OCI-LY7 (cell line): ENCODE measurements at regions not wholly inside any gene's neighbourhood (a gene's known extent, or its start where the extent isn't known, plus 50 kb on each side); places are given as distances from the start of the nearest gene placed in this dataset.

Experiments
- BruUV-seq: library from RNA; stranded (reverse); fragments of 400-500 nt; replicated peaks from 2 replicates; lab custom pipeline; 2021; lab: Mats Ljungman, UMichigan
- CTCF ChIA-PET: fragments of 300-600 bp; sonication (Branson Sonifier 250); formaldehyde crosslinking; loops from one replicate; lab custom pipeline; 2022; ENCODE audit warnings: antibody characterized with exemption; ENCODE audit not compliant: unreplicated experiment; lab: Charles Lee
- POLR2A ChIA-PET: fragments of 300-600 bp; sonication (Branson Sonifier 250); formaldehyde crosslinking; loops from one replicate; lab custom pipeline; 2022; ENCODE audit warnings: antibody characterized with exemption; lab: Charles Lee
- DNase-seq: peaks from one replicate; pipeline ENCODE4 v3.0.0-alpha.2; 2015; ENCODE audit warnings: low spot score
- H2AFZ ChIP-seq: fragments of 200-600 bp; sonication (generic), shearing (Covaris generic); 2 replicates; pipeline ENCODE4 v1.6.1; 2014; ENCODE audit warnings: mild to moderate bottlenecking, antibody characterized with exemption, low read length, moderate library complexity
- H3K27ac ChIP-seq: fragments of 200-600 bp; sonication (generic); 2 replicates; pipeline ENCODE4 v1.5.1; 2014; ENCODE audit warnings: mixed run types, low read depth, mild to moderate bottlenecking, moderate library complexity, low read length, inconsistent platforms; ENCODE audit not compliant: poor library complexity, severe bottlenecking
- H3K36me3 ChIP-seq: fragments of 200-600 bp; sonication (generic); 2 replicates; pipeline ENCODE4 v1.6.1; 2014; ENCODE audit warnings: mild to moderate bottlenecking, antibody characterized with exemption, low read length, moderate library complexity, mixed read lengths; ENCODE audit not compliant: insufficient read depth
- H3K4me1 ChIP-seq: fragments of 200-600 bp; sonication (generic); 2 replicates; pipeline ENCODE4 v1.5.1; 2014; ENCODE audit warnings: mild to moderate bottlenecking, low read length; ENCODE audit not compliant: insufficient read depth, poor library complexity, severe bottlenecking
- H3K4me2 ChIP-seq: fragments of 200-600 bp; sonication (generic); 2 replicates; pipeline ENCODE4 v1.6.1; 2014; ENCODE audit warnings: mild to moderate bottlenecking, low read length
- H3K4me3 ChIP-seq: fragments of 200-600 bp; sonication (generic); 2 replicates; pipeline ENCODE4 v1.5.1; 2014; ENCODE audit warnings: mild to moderate bottlenecking, low read depth, low read length; ENCODE audit not compliant: poor library complexity, severe bottlenecking
- H3K79me2 ChIP-seq: fragments of 200-600 bp; sonication (generic); 2 replicates; pipeline ENCODE4 v1.6.1; 2016; ENCODE audit warnings: low read depth, mild to moderate bottlenecking, low read length, moderate library complexity, mixed read lengths; ENCODE audit not compliant: insufficient read depth
- H3K9me2 ChIP-seq: fragments of 200-600 bp; sonication (generic); 2 replicates; pipeline ENCODE4 v1.6.1; 2016; ENCODE audit warnings: mild to moderate bottlenecking, low read length, mixed read lengths; ENCODE audit not compliant: insufficient read depth
- H3K9me3 ChIP-seq: fragments of 200-600 bp; sonication (generic); 2 replicates; pipeline ENCODE4 v1.6.1; 2014; ENCODE audit warnings: mild to moderate bottlenecking, mixed run types, low read length, mixed read lengths
- H4K20me1 ChIP-seq: fragments of 200-600 bp; sonication (generic); 2 replicates; pipeline ENCODE4 v1.6.1; 2014; ENCODE audit warnings: mild to moderate bottlenecking, antibody characterized with exemption, low read length, moderate library complexity, mixed read lengths; ENCODE audit not compliant: insufficient read depth
- CTCF ChIP-seq: fragments of 200-600 bp; sonication (generic); conservative IDR thresholded peaks from 2 replicates; pipeline ENCODE4 v1.5.1; 2014; ENCODE audit warnings: mild to moderate bottlenecking, antibody characterized with exemption, low read length, moderate library complexity, mixed read lengths
- EZH2phosphoT487 ChIP-seq: fragments of 200-600 bp; sonication (generic); IDR thresholded peaks from 2 replicates; pipeline ENCODE4 v1.6.1; 2018; ENCODE audit warnings: low read depth, borderline replicate concordance, mild to moderate bottlenecking, mixed run types, antibody characterized with exemption, low read length, moderate library complexity, mixed read lengths
- intact Hi-C: fragments of 100-400 bp; cut with micrococcal nuclease; formaldehyde crosslinking; loops from one replicate; pipeline ENCODE4 v1.10.0; 2022; ENCODE audit not compliant: unreplicated experiment

- Histone ChIP-seq H3K36me3 (no peaks in the 10 kb centered on the region), H3K27ac (no peak overlapping the region), H2AFZ (no peak overlapping the region), H3K9me3 (no peaks in the 10 kb centered on the region), H3K9me2 (no peaks in the 10 kb centered on the region), H3K79me2 (no peaks in the 10 kb centered on the region), H4K20me1 (no peaks in the 10 kb centered on the region), H3K4me3 (no peak overlapping the region), H3K4me2 (no peak overlapping the region), H3K4me1 (peaks cover 10% of the 10 kb centered on the region)
- TF ChIP-seq EZH2phosphoT487: no peak
- no peak for TF ChIP-seq CTCF
- intact Hi-C loops: no loop called here
- no TSS peak for BruUV-seq
- no peak for DNase-seq
- ChIA-PET POLR2A (no interaction called here), CTCF (no interaction called here)
These were observed 453.8 kb downstream of the PTPRU start for GRCh38 chr1:29690156-29690555.

- Histone ChIP-seq H3K4me1 (peaks cover 10% of the 10 kb centered on the region), H3K27ac (no peak overlapping the region), H3K36me3 (no peaks in the 10 kb centered on the region), H2AFZ (no peak overlapping the region), H4K20me1 (no peaks in the 10 kb centered on the region), H3K9me3 (no peaks in the 10 kb centered on the region), H3K4me2 (no peak overlapping the region), H3K4me3 (no peak overlapping the region), H3K9me2 (no peaks in the 10 kb centered on the region), H3K79me2 (no peaks in the 10 kb centered on the region)
- ChIA-PET POLR2A (no interaction called here), CTCF (no interaction called here)
- TF ChIP-seq EZH2phosphoT487: no peak
- TF ChIP-seq CTCF: no peak; the same call in 1 of the 2 replicates
- intact Hi-C loops: no loop called here
- no TSS peak for BruUV-seq
- no peak for DNase-seq
These were observed 453.2 kb downstream of the PTPRU start for GRCh38 chr1:29689372-29690030.

GRCh38 chr1:29688471-29689365 lies 452.4 kb downstream of the PTPRU start:
- Histone ChIP-seq H3K4me1 (peaks cover 10% of the 10 kb centered on the region), H2AFZ (no peak overlapping the region), H3K27ac (no peak overlapping the region), H4K20me1 (no peaks in the 10 kb centered on the region), H3K79me2 (no peaks in the 10 kb centered on the region), H3K4me3 (no peak overlapping the region), H3K9me3 (no peaks in the 10 kb centered on the region), H3K9me2 (no peaks in the 10 kb centered on the region), H3K4me2 (no peak overlapping the region), H3K36me3 (no peaks in the 10 kb centered on the region)
- ChIA-PET POLR2A (no interaction called here), CTCF (no interaction called here)
- TF ChIP-seq CTCF: no peak
- TF ChIP-seq EZH2phosphoT487: no peak
- no peak for DNase-seq
- no TSS peak for BruUV-seq
- intact Hi-C loops: no loop called here
